Fibroblast of lung (primary cell): ENCODE measurements at regions not wholly inside any gene's neighbourhood (a gene's known extent, or its start where the extent isn't known, plus 50 kb on each side); places are given as distances from the start of the nearest gene placed in this dataset.

Source experiments
- CTCF ChIP-seq, 2 donors: IDR thresholded peaks in 1 of 2; conservative IDR thresholded peaks in 1 of 2; 1 replicate in 1 of 2; 2 replicates in 1 of 2; pipeline ENCODE4 v1.5.1; 2011 to 2012; ENCODE audit warnings: low read length in 2 of 2, control low read depth in 1 of 2, inconsistent platforms in 1 of 2, low read depth in 1 of 2, mild to moderate bottlenecking in 1 of 2
- EZH2 ChIP-seq: IDR thresholded peaks from 2 replicates; pipeline ENCODE4 v1.5.1; 2012; ENCODE audit warnings: low read length, control low read depth, mild to moderate bottlenecking; ENCODE audit errors: missing control alignments

DNA sequence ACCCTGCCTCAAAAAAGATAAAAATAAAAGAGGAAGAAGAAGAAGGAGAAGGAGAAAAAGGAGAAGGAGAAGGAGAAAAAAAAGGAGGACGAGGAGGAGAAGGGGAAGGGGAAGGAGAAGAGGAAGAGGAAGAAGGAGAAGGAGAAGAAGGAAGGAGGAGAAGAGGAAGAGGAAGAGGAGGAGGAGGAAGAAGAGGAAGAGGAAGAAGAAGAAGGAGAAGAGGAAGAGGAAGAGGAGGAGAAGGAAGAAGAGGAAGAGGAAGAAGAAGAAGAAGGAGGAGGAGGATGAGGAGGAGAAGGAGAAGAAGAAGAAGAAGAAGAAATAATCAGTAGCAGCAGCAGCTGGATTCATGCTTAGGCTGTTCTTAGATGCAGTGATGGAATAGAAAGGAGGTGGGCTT, 159.7 kb downstream of the TFCP2L1 start:
- TF ChIP-seq CTCF (conservative IDR thresholded peaks at IDR 0.05 in 1 of 2, IDR thresholded peaks at IDR 0.05 in 1 of 2; ENCODE audit: low read depth in 1 of 2, low read length in 2 of 2) (no peak), EZH2 (no peak)
